HEK293 (cell line): ENCODE measurements at regions not wholly inside any gene's neighbourhood (a gene's known extent, or its start where the extent isn't known, plus 50 kb on each side); places are given as distances from the start of the nearest gene placed in this dataset.

Experiments used
- MYNN ChIP-seq: fragments of 450-650 bp; formaldehyde crosslinking; IDR thresholded peaks from 2 replicates; pipeline ENCODE4 v1.5.1; 2016; ENCODE audit warnings: missing biosample characterization, missing genetic modification characterization, borderline replicate concordance
- SCRT1 ChIP-seq: fragments of 450-650 bp; formaldehyde crosslinking; IDR thresholded peaks from 2 replicates; pipeline ENCODE4 v1.5.1; 2016; ENCODE audit warnings: missing biosample characterization, missing genetic modification characterization, borderline replicate concordance
- SP2 ChIP-seq: fragments of 450-650 bp; formaldehyde crosslinking; IDR thresholded peaks from 2 replicates; pipeline ENCODE4 v1.5.1; 2016; ENCODE audit warnings: missing biosample characterization, missing genetic modification characterization
- ZNF157 ChIP-seq: fragments of 450-650 bp; formaldehyde crosslinking; IDR thresholded peaks from 2 replicates; pipeline ENCODE4 v1.5.1; 2016; ENCODE audit warnings: missing biosample characterization, missing genetic modification characterization
- ZNF23 ChIP-seq: fragments of 450-650 bp; formaldehyde crosslinking; IDR thresholded peaks from 2 replicates; pipeline ENCODE4 v1.5.1; 2016; ENCODE audit warnings: missing biosample characterization, missing genetic modification characterization, borderline replicate concordance
- ZNF324 ChIP-seq: fragments of 450-650 bp; formaldehyde crosslinking; IDR thresholded peaks from 2 replicates; pipeline ENCODE4 v1.5.1; 2016; ENCODE audit warnings: missing biosample characterization, missing genetic modification characterization
- ZNF596 ChIP-seq: fragments of 450-650 bp; IDR thresholded peaks from 2 replicates; pipeline ENCODE4 v1.5.0; 2018; ENCODE audit warnings: missing biosample characterization, mild to moderate bottlenecking, missing genetic modification characterization, moderate library complexity
- TF ChIP-seq, protein P1 (sequence below): fragments of 450-650 bp; formaldehyde crosslinking; IDR thresholded peaks from 2 replicates; pipeline ENCODE4 v1.5.1; 2016; ENCODE audit warnings: missing biosample characterization, missing genetic modification characterization
- TF ChIP-seq, protein P2 (sequence below): fragments of 450-650 bp; formaldehyde crosslinking; IDR thresholded peaks from 2 replicates; pipeline ENCODE4 v1.5.1; 2016; ENCODE audit warnings: missing biosample characterization, missing genetic modification characterization
- TF ChIP-seq, protein P3 (sequence below): sonication (generic); formaldehyde crosslinking; IDR thresholded peaks from 2 replicates; pipeline ENCODE4 v1.8.1; 2022; ENCODE audit warnings: mild to moderate bottlenecking, moderate library complexity, missing genetic modification reagents
- TF ChIP-seq, protein P4 (sequence below): fragments of 450-650 bp; formaldehyde crosslinking; IDR thresholded peaks from 2 replicates; pipeline ENCODE4 v1.5.1; 2016; ENCODE audit warnings: missing biosample characterization, missing genetic modification characterization

DNA sequence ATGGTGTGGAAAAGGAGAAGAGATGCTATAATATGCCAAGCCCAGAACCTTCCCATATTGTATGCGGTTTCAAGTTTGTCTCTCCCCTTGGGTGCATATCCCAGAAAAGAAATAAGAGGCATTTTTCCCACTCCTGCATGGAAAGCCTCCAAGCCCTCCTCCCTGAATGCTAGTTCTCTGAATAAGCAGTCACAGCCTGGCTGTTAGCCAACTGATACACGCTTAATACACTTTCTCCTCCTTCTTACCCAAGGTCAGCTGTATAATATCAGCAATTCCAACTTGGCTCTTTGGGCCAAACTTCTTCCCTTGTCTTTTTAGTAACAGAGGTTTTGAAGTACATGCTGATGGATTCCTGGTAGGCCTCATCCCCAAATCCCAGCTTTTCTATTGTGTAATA, 440.1 kb downstream of the EPHA7 start:
- TF ChIP-seq, protein P1, sequence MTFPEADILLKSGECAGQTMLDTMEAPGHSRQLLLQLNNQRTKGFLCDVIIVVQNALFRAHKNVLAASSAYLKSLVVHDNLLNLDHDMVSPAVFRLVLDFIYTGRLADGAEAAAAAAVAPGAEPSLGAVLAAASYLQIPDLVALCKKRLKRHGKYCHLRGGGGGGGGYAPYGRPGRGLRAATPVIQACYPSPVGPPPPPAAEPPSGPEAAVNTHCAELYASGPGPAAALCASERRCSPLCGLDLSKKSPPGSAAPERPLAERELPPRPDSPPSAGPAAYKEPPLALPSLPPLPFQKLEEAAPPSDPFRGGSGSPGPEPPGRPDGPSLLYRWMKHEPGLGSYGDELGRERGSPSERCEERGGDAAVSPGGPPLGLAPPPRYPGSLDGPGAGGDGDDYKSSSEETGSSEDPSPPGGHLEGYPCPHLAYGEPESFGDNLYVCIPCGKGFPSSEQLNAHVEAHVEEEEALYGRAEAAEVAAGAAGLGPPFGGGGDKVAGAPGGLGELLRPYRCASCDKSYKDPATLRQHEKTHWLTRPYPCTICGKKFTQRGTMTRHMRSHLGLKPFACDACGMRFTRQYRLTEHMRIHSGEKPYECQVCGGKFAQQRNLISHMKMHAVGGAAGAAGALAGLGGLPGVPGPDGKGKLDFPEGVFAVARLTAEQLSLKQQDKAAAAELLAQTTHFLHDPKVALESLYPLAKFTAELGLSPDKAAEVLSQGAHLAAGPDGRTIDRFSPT (tag by site-specific recombination), result no peak
- TF ChIP-seq, protein P2, sequence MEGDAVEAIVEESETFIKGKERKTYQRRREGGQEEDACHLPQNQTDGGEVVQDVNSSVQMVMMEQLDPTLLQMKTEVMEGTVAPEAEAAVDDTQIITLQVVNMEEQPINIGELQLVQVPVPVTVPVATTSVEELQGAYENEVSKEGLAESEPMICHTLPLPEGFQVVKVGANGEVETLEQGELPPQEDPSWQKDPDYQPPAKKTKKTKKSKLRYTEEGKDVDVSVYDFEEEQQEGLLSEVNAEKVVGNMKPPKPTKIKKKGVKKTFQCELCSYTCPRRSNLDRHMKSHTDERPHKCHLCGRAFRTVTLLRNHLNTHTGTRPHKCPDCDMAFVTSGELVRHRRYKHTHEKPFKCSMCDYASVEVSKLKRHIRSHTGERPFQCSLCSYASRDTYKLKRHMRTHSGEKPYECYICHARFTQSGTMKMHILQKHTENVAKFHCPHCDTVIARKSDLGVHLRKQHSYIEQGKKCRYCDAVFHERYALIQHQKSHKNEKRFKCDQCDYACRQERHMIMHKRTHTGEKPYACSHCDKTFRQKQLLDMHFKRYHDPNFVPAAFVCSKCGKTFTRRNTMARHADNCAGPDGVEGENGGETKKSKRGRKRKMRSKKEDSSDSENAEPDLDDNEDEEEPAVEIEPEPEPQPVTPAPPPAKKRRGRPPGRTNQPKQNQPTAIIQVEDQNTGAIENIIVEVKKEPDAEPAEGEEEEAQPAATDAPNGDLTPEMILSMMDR, result no peak
- TF ChIP-seq MYNN, result no peak
- TF ChIP-seq SCRT1 (tag by site-specific recombination), result no peak
- no peak for TF ChIP-seq ZNF324 (tag by site-specific recombination)
- TF ChIP-seq, protein P3, sequence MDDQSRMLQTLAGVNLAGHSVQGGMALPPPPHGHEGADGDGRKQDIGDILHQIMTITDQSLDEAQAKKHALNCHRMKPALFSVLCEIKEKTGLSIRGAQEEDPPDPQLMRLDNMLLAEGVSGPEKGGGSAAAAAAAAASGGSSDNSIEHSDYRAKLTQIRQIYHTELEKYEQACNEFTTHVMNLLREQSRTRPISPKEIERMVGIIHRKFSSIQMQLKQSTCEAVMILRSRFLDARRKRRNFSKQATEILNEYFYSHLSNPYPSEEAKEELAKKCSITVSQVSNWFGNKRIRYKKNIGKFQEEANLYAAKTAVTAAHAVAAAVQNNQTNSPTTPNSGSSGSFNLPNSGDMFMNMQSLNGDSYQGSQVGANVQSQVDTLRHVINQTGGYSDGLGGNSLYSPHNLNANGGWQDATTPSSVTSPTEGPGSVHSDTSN, result no peak
- no peak for TF ChIP-seq SP2 (tag by site-specific recombination)
- TF ChIP-seq, protein P4, sequence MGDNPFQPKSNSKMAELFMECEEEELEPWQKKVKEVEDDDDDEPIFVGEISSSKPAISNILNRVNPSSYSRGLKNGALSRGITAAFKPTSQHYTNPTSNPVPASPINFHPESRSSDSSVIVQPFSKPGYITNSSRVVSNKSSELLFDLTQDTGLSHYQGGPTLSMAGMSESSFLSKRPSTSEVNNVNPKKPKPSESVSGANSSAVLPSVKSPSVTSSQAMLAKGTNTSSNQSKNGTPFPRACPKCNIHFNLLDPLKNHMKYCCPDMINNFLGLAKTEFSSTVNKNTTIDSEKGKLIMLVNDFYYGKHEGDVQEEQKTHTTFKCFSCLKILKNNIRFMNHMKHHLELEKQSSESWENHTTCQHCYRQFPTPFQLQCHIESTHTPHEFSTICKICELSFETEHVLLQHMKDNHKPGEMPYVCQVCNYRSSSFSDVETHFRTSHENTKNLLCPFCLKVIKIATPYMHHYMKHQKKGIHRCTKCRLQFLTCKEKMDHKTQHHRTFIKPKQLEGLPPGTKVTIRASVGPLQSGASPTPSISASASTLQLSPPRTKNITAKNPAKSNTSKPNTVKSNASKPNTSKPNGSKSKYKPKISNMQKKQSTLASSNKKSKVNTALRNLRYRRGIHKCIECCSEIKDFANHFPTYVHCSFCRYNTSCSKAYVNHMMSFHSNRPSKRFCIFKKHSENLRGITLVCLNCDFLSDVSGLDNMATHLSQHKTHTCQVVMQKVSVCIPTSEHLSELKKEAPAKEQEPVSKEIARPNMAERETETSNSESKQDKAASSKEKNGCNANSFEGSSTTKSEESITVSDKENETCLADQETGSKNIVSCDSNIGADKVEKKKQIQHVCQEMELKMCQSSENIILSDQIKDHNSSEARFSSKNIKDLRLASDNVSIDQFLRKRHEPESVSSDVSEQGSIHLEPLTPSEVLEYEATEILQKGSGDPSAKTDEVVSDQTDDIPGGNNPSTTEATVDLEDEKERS, result no peak
- no peak for TF ChIP-seq ZNF23
- TF ChIP-seq ZNF596 (tag by site-specific recombination), result no peak
- TF ChIP-seq ZNF157 (tag by site-specific recombination), result no peak
